IMR-90 (cell line): ENCODE measurements at regions not wholly inside any gene's neighbourhood (a gene's known extent, or its start where the extent isn't known, plus 50 kb on each side); places are given as distances from the start of the nearest gene placed in this dataset.

Source experiments
- ATAC-seq: fragments of 200-7000 bp; cut with Tn5 transposase; 2 replicates; pipeline ENCODE4 v1.9.1; 2020; ENCODE audit warnings: low read depth, mild to moderate bottlenecking, moderate library complexity
- BruUV-seq: library from RNA; stranded (reverse); fragments of 400-500 nt; replicated peaks from 2 replicates; lab custom pipeline; 2021; lab: Mats Ljungman, UMichigan
- CTCF ChIA-PET: fragments of 300-600 bp; formaldehyde crosslinking; extraction: SDS; loops from one replicate; lab custom pipeline; 2021; ENCODE audit warnings: antibody characterized with exemption; lab: Yijun Ruan, JAX
- POLR2A ChIA-PET: fragments of 300-600 bp; sonication (Branson Sonifier 250); formaldehyde crosslinking; loops from one replicate; lab custom pipeline; 2022; ENCODE audit warnings: antibody characterized with exemption; ENCODE audit not compliant: unreplicated experiment; lab: Charles Lee
- DNase-seq: peaks from one replicate; pipeline ENCODE4 v3.0.0; 2013
- H2AFZ ChIP-seq: replicated peaks from 2 replicates; pipeline ENCODE3; 2013; ENCODE audit warnings: low read length, mild to moderate bottlenecking; ENCODE audit not compliant: poor library complexity
- H2AK5ac ChIP-seq: 2 replicates; pipeline ENCODE4 v1.6.1; 2013; ENCODE audit warnings: low read depth, low read length, inconsistent platforms
- H2AK9ac ChIP-seq: replicated peaks from 2 replicates; pipeline ENCODE3; 2013; ENCODE audit warnings: mild to moderate bottlenecking, low read depth, low read length, moderate library complexity; ENCODE audit not compliant: poor library complexity
- H2BK120ac ChIP-seq: 2 replicates; pipeline ENCODE4 v1.6.1; 2013; ENCODE audit warnings: low read depth, low read length, inconsistent platforms
- H2BK15ac ChIP-seq: 3 replicates; pipeline ENCODE4 v1.6.1; 2013; ENCODE audit warnings: low read depth, low read length, inconsistent platforms
- H2BK20ac ChIP-seq: 2 replicates; pipeline ENCODE4 v1.6.1; 2013; ENCODE audit warnings: low read depth, mild to moderate bottlenecking, inconsistent platforms, low read length, moderate library complexity
- H2BK5ac ChIP-seq: 2 replicates; pipeline ENCODE4 v1.6.1; 2013; ENCODE audit warnings: mild to moderate bottlenecking, low read depth, low read length, inconsistent platforms; ENCODE audit not compliant: poor library complexity, severe bottlenecking
- H3K14ac ChIP-seq: replicated peaks from 2 replicates; pipeline ENCODE4 v1.6.1; 2013; ENCODE audit warnings: low read depth, low read length, inconsistent platforms
- H3K18ac ChIP-seq: 2 replicates; pipeline ENCODE4 v1.6.1; 2013; ENCODE audit warnings: low read depth, low read length, control low read depth
- H3K23ac ChIP-seq: 2 replicates; pipeline ENCODE4 v1.6.1; 2013; ENCODE audit warnings: low read depth, low read length, inconsistent platforms
- H3K27ac ChIP-seq: 2 replicates; pipeline ENCODE4 v1.5.1; 2013; ENCODE audit warnings: mild to moderate bottlenecking, control low read depth, low read length; ENCODE audit not compliant: insufficient read depth
- H3K27me3 ChIP-seq: 2 replicates; pipeline ENCODE4 v1.6.1; 2013; ENCODE audit warnings: low read length; ENCODE audit not compliant: control insufficient read depth, insufficient read depth
- H3K36me3 ChIP-seq: 2 replicates; pipeline ENCODE4 v1.6.1; 2013; ENCODE audit warnings: low read length, mixed read lengths; ENCODE audit not compliant: control insufficient read depth, insufficient read depth
- H3K4ac ChIP-seq: 2 replicates; pipeline ENCODE4 v1.6.1; 2013; ENCODE audit warnings: low read depth, low read length, inconsistent platforms
- H3K4me1 ChIP-seq: 2 replicates; pipeline ENCODE4 v1.6.1; 2013; ENCODE audit warnings: low read length, mixed read lengths; ENCODE audit not compliant: control insufficient read depth, insufficient read depth
- H3K4me2 ChIP-seq: 2 replicates; pipeline ENCODE4 v1.6.1; 2013; ENCODE audit warnings: low read depth, mild to moderate bottlenecking, control low read depth, low read length, moderate library complexity
- H3K4me3 ChIP-seq: 2 replicates; pipeline ENCODE4 v1.5.1; 2013; ENCODE audit warnings: low read depth, mild to moderate bottlenecking, control low read depth, low read length, moderate library complexity; ENCODE audit not compliant: insufficient read depth
- H3K56ac ChIP-seq: 2 replicates; pipeline ENCODE4 v1.6.1; 2013; ENCODE audit warnings: low read length, inconsistent platforms; ENCODE audit not compliant: insufficient read depth; ENCODE audit errors: extremely low read depth
- H3K79me1 ChIP-seq, 2 experiments: 2 replicates each; pipeline ENCODE4 v1.6.1; 2013; ENCODE audit warnings: low read length in 2 of 2, inconsistent platforms in 1 of 2, low read depth in 1 of 2
- H3K9ac ChIP-seq: 2 replicates; pipeline ENCODE4 v1.6.1; 2013; ENCODE audit warnings: low read depth, low read length, control low read depth
- H3K9me1 ChIP-seq: 2 replicates; pipeline ENCODE4 v1.6.1; 2013; ENCODE audit warnings: low read length, inconsistent platforms; ENCODE audit not compliant: insufficient read depth
- H3K9me3 ChIP-seq: 2 replicates; pipeline ENCODE4 v1.6.1; 2013; ENCODE audit warnings: low read length; ENCODE audit not compliant: control insufficient read depth, insufficient read depth
- H4K20me1 ChIP-seq: 2 replicates; pipeline ENCODE4 v1.6.1; 2013; ENCODE audit warnings: low read length, inconsistent platforms; ENCODE audit not compliant: insufficient read depth
- H4K5ac ChIP-seq: 2 replicates; pipeline ENCODE4 v1.6.1; 2013; ENCODE audit warnings: mild to moderate bottlenecking, low read depth, low read length, control low read depth
- H4K8ac ChIP-seq, 2 experiments: 2 replicates each; pipeline ENCODE4 v1.6.1; 2013; ENCODE audit warnings: low read depth in 2 of 2, low read length in 2 of 2, control low read depth in 1 of 2, inconsistent platforms in 1 of 2
- H4K91ac ChIP-seq: 2 replicates; pipeline ENCODE4 v1.6.1; 2013; ENCODE audit warnings: low read depth, low read length, inconsistent platforms; ENCODE audit not compliant: insufficient read depth
- ELK1 ChIP-seq: fragments of 150-350 bp; IDR thresholded peaks from 2 replicates; pipeline ENCODE4 v1.6.1; 2016; ENCODE audit warnings: low read depth, mild to moderate bottlenecking, low read length, moderate library complexity, borderline replicate concordance
- MXI1 ChIP-seq: IDR thresholded peaks from 2 replicates; pipeline ENCODE4 v1.6.1; 2012; ENCODE audit warnings: low read depth, mild to moderate bottlenecking, low read length, moderate library complexity, borderline replicate concordance
- POLR2A ChIP-seq: IDR thresholded peaks from 2 replicates; pipeline ENCODE4 v1.6.1; 2012; ENCODE audit warnings: mild to moderate bottlenecking, low read depth, low read length
- RAD21 ChIP-seq: IDR thresholded peaks from 2 replicates; pipeline ENCODE4 v1.6.1; 2012; ENCODE audit warnings: low read length, improper control_type of control experiment
- RCOR1 ChIP-seq: IDR thresholded peaks from 2 replicates; pipeline ENCODE4 v1.6.1; 2012; ENCODE audit warnings: mild to moderate bottlenecking, low read length, improper control_type of control experiment; ENCODE audit not compliant: insufficient replicate concordance
- WGBS, 2 experiments: methylation state at CpG; one replicate each; pipeline versions ENCODE4 v1.1.5 to v1.1.7; 2013; ENCODE audit warnings: missing lambda C conversion rate in 2 of 2; ENCODE audit not compliant: insufficient read length in 1 of 2; ENCODE audit errors: extremely low coverage in 2 of 2; 5-methylcytosine and 5-hydroxymethylcytosine counted together
- dilution Hi-C: fragments of 300-500 bp; cut with HindIII; formaldehyde crosslinking; loops from one replicate; pipeline ENCODE4 v1.14.3; 2018; ENCODE audit warnings: low sequenced_read_pairs; ENCODE audit not compliant: unreplicated experiment
- in situ Hi-C: fragments of 300-500 bp; cut with MboI; formaldehyde crosslinking; loops from 3 replicates; pipeline ENCODE4 v1.14.3; 2019; ENCODE audit warnings: low sequenced_read_pairs, inconsistent platforms, mixed read lengths
- intact Hi-C: fragments of 100-400 bp; cut with micrococcal nuclease; formaldehyde crosslinking; loops from 2 replicates; pipeline ENCODE4 v1.10.0; 2022
- TF ChIP-seq, protein P1 (sequence below): fragments of 150-350 bp; IDR thresholded peaks from 2 replicates; pipeline ENCODE4 v1.6.1; 2017; ENCODE audit warnings: mild to moderate bottlenecking, antibody characterized with exemption, low read length, low read depth

DNA sequence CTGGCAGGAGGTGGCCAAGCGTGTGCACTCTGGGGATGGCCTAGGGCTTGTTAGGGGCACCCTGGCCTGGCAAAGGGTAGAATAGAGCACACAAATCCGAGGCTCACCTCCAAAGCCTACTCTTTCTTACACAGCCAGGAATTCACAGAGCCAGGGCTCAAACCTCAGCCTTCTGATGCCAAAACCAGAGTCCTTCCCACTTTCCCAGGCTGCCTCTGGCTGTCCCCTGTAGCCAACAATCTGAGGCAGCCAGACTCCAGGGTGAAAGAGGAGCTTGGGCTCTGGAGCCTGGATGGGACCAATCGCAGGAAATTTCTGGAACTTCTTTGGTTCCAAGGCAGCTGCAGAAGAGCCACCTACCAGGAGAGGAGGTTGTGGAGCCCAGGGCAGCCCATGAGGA, 127.9 kb downstream of the COPRS start:
- BruUV-seq = no TSS peak
- Histone ChIP-seq H3K9me3 (no peaks in the 10 kb centered on the region), H3K23ac (no peak overlapping the region), H3K27ac (no peak overlapping the region), H2BK15ac (no peak overlapping the region), H2BK120ac (no peak overlapping the region), H3K4ac (no peak overlapping the region), H3K4me3 (no peak overlapping the region), H2AFZ (peak overlapping the region; percentile 51), H3K9me1 (no peaks in the 10 kb centered on the region), H4K8ac (no peak overlapping the region; a peak in 1 of 4 replicates), H4K91ac (no peak overlapping the region), H3K56ac (no peak overlapping the region), H3K14ac (no peak overlapping the region), H3K79me1 (no peaks in the 10 kb centered on the region), H2AK9ac (no peak overlapping the region), H3K36me3 (no peaks in the 10 kb centered on the region), H3K18ac (no peak overlapping the region), H3K9ac (no peak overlapping the region), H4K5ac (no peak overlapping the region), H4K20me1 (no peaks in the 10 kb centered on the region), H2BK20ac (0 out of 2 replicates have a peak overlapping the region, but pooled peaks have one; percentile 24), H3K4me2 (no peak overlapping the region), H2BK5ac (no peak overlapping the region), H3K27me3 (no peaks in the 10 kb centered on the region), H2AK5ac (no peak overlapping the region), H3K4me1 (peaks cover 9% of the 10 kb centered on the region)
- POLR2A ChIA-PET = no interaction called here
- TF ChIP-seq ELK1 = no peak
- TF ChIP-seq POLR2A = no peak
- TF ChIP-seq MXI1 = no peak
- no peak for TF ChIP-seq RAD21
- TF ChIP-seq RCOR1 = no peak
- TF ChIP-seq, protein P1, sequence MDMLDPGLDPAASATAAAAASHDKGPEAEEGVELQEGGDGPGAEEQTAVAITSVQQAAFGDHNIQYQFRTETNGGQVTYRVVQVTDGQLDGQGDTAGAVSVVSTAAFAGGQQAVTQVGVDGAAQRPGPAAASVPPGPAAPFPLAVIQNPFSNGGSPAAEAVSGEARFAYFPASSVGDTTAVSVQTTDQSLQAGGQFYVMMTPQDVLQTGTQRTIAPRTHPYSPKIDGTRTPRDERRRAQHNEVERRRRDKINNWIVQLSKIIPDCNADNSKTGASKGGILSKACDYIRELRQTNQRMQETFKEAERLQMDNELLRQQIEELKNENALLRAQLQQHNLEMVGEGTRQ = no peak
- dilution Hi-C loops = no loop called here
- WGBS, 2 experiments = 80% methylated on average over 1 of the region's 3 CpGs; no CpG with 5 or more reads in 1 of the 2 experiments
- in situ Hi-C loops = no loop called here
- ATAC-seq (no peak), DNase-seq (no peak)
- intact Hi-C loops = no loop called here
- CTCF ChIA-PET = no interaction called here
